ENCODE measurements at regions not wholly inside any gene's neighbourhood (a gene's known extent, or its start where the extent isn't known, plus 50 kb on each side); places are given as distances from the start of the nearest gene placed in this dataset.

DNA sequence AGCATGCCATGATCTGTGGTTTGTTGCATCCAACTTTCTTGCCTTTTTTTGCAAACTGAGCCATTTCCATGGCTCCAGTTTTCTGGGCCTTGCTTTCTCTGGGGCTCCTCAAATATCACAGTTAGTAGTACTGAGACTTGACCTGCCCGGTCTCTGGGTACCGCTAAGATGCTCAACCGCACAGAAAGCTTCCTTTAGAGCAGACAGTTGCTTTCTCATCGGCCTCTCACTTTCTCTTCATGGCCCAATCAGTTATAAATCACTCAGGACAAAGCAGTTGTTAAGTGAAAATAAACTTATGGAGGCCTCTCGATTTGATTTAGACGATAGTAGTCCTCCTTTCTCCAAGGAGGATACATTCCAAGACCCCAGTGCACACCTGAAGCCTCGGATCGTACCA, 141.2 kb upstream of the ASB18 start:
- no peak overlapping the region for H3K4me3 ChIP-seq (ENCODE audit: control insufficient read depth, low read depth, low read length)
- TF ChIP-seq, protein P1, sequence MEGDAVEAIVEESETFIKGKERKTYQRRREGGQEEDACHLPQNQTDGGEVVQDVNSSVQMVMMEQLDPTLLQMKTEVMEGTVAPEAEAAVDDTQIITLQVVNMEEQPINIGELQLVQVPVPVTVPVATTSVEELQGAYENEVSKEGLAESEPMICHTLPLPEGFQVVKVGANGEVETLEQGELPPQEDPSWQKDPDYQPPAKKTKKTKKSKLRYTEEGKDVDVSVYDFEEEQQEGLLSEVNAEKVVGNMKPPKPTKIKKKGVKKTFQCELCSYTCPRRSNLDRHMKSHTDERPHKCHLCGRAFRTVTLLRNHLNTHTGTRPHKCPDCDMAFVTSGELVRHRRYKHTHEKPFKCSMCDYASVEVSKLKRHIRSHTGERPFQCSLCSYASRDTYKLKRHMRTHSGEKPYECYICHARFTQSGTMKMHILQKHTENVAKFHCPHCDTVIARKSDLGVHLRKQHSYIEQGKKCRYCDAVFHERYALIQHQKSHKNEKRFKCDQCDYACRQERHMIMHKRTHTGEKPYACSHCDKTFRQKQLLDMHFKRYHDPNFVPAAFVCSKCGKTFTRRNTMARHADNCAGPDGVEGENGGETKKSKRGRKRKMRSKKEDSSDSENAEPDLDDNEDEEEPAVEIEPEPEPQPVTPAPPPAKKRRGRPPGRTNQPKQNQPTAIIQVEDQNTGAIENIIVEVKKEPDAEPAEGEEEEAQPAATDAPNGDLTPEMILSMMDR (conservative IDR thresholded peaks at IDR 0.05; ENCODE audit: control insufficient read depth, insufficient read depth, low read depth, low read length), result no peak
- no peak for DNase-seq (ENCODE audit: low read depth)

DNA sequence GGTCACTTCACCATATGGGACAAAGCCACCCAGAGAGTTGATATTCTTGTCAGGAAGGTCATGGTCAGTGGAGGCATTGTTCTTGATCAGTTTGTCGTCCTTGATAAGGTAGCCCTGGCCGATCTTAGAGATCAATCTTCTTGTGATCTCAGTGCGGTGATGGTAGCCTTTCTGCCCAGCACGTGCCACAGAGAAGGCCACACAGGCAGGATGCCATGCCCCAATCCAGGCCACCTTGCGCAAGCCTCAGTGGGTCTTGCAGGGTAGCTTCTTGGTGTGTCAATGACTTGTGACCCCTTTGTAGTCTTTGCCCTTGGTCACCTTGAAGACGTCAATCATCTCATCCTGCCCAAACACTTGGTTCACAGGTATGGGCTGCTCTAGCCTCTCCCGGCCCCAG, 143.9 kb upstream of the ASB18 start:
- DNase-seq (ENCODE audit: low read depth), result no peak
- TF ChIP-seq, protein P1 (conservative IDR thresholded peaks at IDR 0.05; ENCODE audit: control insufficient read depth, insufficient read depth, low read depth, low read length), result no peak
- no peak overlapping the region for H3K4me3 ChIP-seq (ENCODE audit: control insufficient read depth, low read depth, low read length)

DNA sequence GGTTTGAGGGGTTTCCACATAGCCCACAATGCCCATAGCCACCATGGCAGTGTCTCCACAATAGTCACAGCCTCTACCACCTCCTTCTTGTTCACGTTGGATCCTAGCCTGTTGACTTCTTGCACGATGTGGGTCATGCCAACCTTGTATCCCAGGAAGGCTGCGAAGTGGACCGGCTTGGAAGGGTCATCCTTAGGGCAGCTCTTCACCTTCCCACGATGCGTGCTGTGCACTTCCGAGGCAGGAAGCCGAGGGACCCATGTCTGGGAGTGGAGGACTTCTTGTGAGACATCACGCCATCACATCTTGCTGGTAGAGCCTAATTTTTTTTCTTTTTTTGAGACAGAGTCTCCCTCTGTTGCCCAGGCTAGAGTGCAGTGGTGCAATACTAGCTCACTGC, 144.6 kb upstream of the ASB18 start:
- H3K4me3 ChIP-seq (ENCODE audit: control insufficient read depth, low read depth, low read length), result no peak overlapping the region
- DNase-seq (ENCODE audit: low read depth), result no peak
- TF ChIP-seq, protein P1 (conservative IDR thresholded peaks at IDR 0.05; ENCODE audit: control insufficient read depth, insufficient read depth, low read depth, low read length), result no peak

DNA sequence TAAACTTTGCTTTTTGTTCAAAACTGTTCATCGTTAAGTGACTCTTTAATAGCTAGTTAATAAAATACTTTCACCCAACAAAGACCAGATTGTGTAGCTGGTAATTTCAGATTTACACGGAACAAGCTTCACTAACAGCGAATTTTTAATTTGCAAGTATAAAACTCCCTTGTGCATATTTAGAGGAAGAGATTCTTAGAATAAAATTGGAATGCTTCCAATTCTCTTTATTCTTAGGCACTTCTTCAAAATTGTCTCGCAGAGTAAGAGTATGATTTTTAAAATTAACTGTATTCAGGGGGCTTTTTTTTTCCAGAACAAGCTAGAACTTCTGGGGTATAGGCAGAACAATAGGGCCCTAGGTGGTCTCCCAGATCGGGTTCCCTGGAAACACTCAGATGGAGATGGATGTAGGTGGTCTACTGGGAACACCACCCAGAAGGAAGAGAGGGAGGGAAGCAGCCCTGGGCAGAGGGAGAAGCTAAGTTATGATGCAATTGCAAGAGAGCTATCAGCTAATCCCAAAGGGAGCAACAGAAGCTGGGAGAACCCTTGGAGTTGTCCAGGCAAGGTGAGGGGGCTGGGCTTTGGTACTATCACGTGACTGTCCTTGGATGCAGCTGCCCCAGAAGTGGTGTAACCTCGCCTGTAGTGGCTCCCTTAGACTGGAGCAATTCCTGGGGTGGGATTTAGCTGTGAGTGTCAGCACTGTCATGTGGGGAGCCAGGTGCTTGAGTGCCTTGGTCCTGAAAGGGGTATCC, 151.7 kb upstream of the ASB18 start:
- DNase-seq (ENCODE audit: low read depth), result no peak
- TF ChIP-seq, protein P1 (conservative IDR thresholded peaks at IDR 0.05; ENCODE audit: control insufficient read depth, insufficient read depth, low read depth, low read length), result no peak
- no peak overlapping the region for H3K4me3 ChIP-seq (ENCODE audit: control insufficient read depth, low read depth, low read length)

DNA sequence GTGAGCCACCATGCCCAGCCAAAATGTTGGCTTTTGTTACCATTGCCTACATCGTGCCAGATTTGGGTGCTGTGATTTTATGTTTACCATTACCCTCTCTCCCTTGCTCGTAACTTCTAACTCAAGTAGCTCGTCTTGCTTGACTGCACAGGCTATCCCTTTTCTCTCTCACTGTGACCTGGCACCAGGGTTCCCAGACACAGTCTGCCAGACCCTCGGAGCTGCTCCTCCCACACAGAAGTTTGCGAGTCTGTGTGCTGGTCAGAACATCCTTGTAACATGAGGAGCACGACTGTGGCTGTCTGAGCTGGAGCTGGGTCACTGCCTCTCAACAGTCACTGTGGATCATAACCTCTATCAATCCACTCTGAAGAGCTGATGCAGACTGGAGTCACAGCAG, 152.5 kb upstream of the ACKR3 start:
- TF ChIP-seq, protein P1 (conservative IDR thresholded peaks at IDR 0.05; ENCODE audit: control insufficient read depth, insufficient read depth, low read depth, low read length), result no peak
- no peak for DNase-seq (ENCODE audit: low read depth)
- no peak overlapping the region for H3K4me3 ChIP-seq (ENCODE audit: control insufficient read depth, low read depth, low read length)

DNA sequence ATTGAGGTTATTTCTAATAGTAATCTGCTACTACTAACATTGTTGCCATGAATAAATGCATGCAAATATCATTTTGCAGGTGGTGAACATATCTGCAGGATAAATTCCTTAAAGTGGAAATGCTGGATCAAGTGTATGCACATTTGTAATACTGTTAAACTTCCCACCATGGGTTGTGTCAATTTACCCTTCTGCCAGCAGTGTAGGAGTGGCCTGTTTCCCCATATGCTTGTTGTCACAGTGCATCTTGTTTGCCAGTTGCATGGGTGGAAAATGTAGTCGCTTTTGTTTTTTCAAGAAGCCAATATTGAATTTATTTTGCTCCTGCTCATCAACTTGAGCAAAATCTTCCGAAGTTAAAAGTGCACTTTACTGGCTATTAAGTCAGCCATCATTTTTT, 139.0 kb upstream of the ACKR3 start:
- TF ChIP-seq, protein P1 (conservative IDR thresholded peaks at IDR 0.05; ENCODE audit: control insufficient read depth, insufficient read depth, low read depth, low read length), result no peak
- DNase-seq (ENCODE audit: low read depth), result no peak

More for the DNA sequence above, 139.0 kb upstream of the ACKR3 start:
- no peak overlapping the region for H3K4me3 ChIP-seq (ENCODE audit: control insufficient read depth, low read depth, low read length)

Data from fibroblast of mammary gland (primary cell).